ENCODE measurements at regions not wholly inside any gene's neighbourhood (a gene's known extent, or its start where the extent isn't known, plus 50 kb on each side); places are given as distances from the start of the nearest gene placed in this dataset.

- TF ChIP-seq CTCF (IDR thresholded peaks at IDR 0.05; ENCODE audit: borderline replicate concordance, extremely low read depth, low read length, poor library complexity, severe bottlenecking) (no peak), EZH2 (IDR thresholded peaks at IDR 0.05; ENCODE audit: borderline replicate concordance, low read depth, low read length, severe bottlenecking) (no peak)
Observed at GRCh38 chr9:73243078-73243477, 91.4 kb downstream of the ANXA1 start.
